Common myeloid progenitor, CD34-positive (primary cell): ENCODE measurements at regions not wholly inside any gene's neighbourhood (a gene's known extent, or its start where the extent isn't known, plus 50 kb on each side); places are given as distances from the start of the nearest gene placed in this dataset.

Experiments used
- CTCF ChIA-PET: fragments of 350-600 bp; sonication (Branson Sonifier 250); formaldehyde crosslinking; loops from one replicate; lab custom pipeline; 2021; ENCODE audit warnings: antibody characterized with exemption; lab: Charles Lee
- POLR2A ChIA-PET: fragments of 350-600 bp; sonication (Branson Sonifier 250); formaldehyde crosslinking; loops from one replicate; lab custom pipeline; 2021; ENCODE audit warnings: antibody characterized with exemption; lab: Charles Lee
- DNase-seq, 3 donors: peaks; one replicate each; pipeline versions ENCODE4 v3.0.0 to v3.0.0-alpha.2; 2013
- H3K27ac ChIP-seq, 2 experiments: 1 replicate in 1 of 2; 2 replicates in 1 of 2; pipeline ENCODE4 v1.7.0; 2013; ENCODE audit warnings: inconsistent platforms in 2 of 2, low read length in 2 of 2, mild to moderate bottlenecking in 2 of 2, low read depth in 1 of 2, moderate library complexity in 1 of 2; ENCODE audit not compliant: severe bottlenecking in 2 of 2, insufficient read depth in 1 of 2, poor library complexity in 1 of 2
- H3K27me3 ChIP-seq, 5 experiments: replicated peaks in 2 of 5; 1 replicate in 3 of 5; 2 replicates in 2 of 5; pipeline versions ENCODE4 v1.6.1 to v1.7.0; 2013; ENCODE audit warnings: low read length in 4 of 5, mild to moderate bottlenecking in 2 of 5, moderate library complexity in 2 of 5, inconsistent platforms in 1 of 5; ENCODE audit not compliant: insufficient read depth in 5 of 5, control insufficient read depth in 4 of 5
- H3K36me3 ChIP-seq, 4 experiments: 1 replicate in 2 of 4; 2 replicates in 2 of 4; pipeline versions ENCODE4 v1.6.1 to v1.7.0; 2013; ENCODE audit warnings: low read length in 3 of 4, control low read depth in 1 of 4, mild to moderate bottlenecking in 1 of 4; ENCODE audit not compliant: control insufficient read depth in 4 of 4, insufficient read depth in 4 of 4
- H3K4me1 ChIP-seq, 4 experiments: 1 replicate in 3 of 4; 2 replicates in 1 of 4; pipeline versions ENCODE4 v1.6.1 to v1.7.1; 2013; ENCODE audit warnings: low read length in 3 of 4, mild to moderate bottlenecking in 3 of 4, control low read depth in 1 of 4, inconsistent platforms in 1 of 4, moderate library complexity in 1 of 4; ENCODE audit not compliant: control insufficient read depth in 4 of 4, insufficient read depth in 4 of 4; ENCODE audit errors: control extremely low read depth in 1 of 4
- H3K4me3 ChIP-seq, 7 experiments: 1 replicate in 4 of 7; 2 replicates in 3 of 7; pipeline versions ENCODE4 v1.5.1 to v1.7.0; 2013; ENCODE audit warnings: mild to moderate bottlenecking in 7 of 7, low read length in 6 of 7, moderate library complexity in 6 of 7, inconsistent platforms in 2 of 7, low read depth in 2 of 7, control low read depth in 1 of 7; ENCODE audit not compliant: insufficient read depth in 4 of 7, control insufficient read depth in 1 of 7; ENCODE audit errors: extremely low read depth in 1 of 7
- H3K9me3 ChIP-seq, 5 experiments: 1 replicate in 4 of 5; 2 replicates in 1 of 5; pipeline versions ENCODE4 v1.6.1 to v1.7.1; 2013; ENCODE audit warnings: low read length in 4 of 5, mild to moderate bottlenecking in 2 of 5, inconsistent platforms in 1 of 5, low read depth in 1 of 5, moderate library complexity in 1 of 5; ENCODE audit not compliant: control insufficient read depth in 4 of 5, insufficient read depth in 2 of 5; ENCODE audit errors: control extremely low read depth in 1 of 5
- WGBS: methylation state at CpG from one replicate; pipeline ENCODE4 v1.1.5; 2013; ENCODE audit not compliant: insufficient coverage; 5-methylcytosine and 5-hydroxymethylcytosine counted together

- no peak overlapping the region for H3K27ac ChIP-seq
- H3K9me3 ChIP-seq = peaks cover 0 to 3% (median 0%) of the 10 kb centered on the region in 5 experiments
- no peaks in the 10 kb centered on the region for H3K36me3 ChIP-seq
- ChIA-PET CTCF (no interaction called here), POLR2A (no interaction called here)
- WGBS = 100% methylated on average over 1 of the region's 3 CpGs
- no peak for DNase-seq
- no peaks in the 10 kb centered on the region for H3K27me3 ChIP-seq
- no peak overlapping the region for H3K4me3 ChIP-seq
- peaks cover 0 to 27% (median 5%) of the 10 kb centered on the region in 4 experiments for H3K4me1 ChIP-seq
These were observed 245.3 kb downstream of the POLR1F start for GRCh38 chr7:19463581-19463980.

- Histone ChIP-seq H3K36me3 (no peaks in the 10 kb centered on the region), H3K9me3 (peaks cover 0 to 2% (median 0%) of the 10 kb centered on the region in 5 experiments), H3K27me3 (no peaks in the 10 kb centered on the region), H3K27ac (no peak overlapping the region), H3K4me1 (no peaks in the 10 kb centered on the region), H3K4me3 (no peak overlapping the region)
- POLR2A ChIA-PET = no interaction called here
- CTCF ChIA-PET = no interaction called here
- WGBS = 50% methylated on average over 2 of the region's 2 CpGs
- no peak for DNase-seq
These were observed 253.2 kb downstream of the POLR1F start for GRCh38 chr7:19455623-19456022.

DNA sequence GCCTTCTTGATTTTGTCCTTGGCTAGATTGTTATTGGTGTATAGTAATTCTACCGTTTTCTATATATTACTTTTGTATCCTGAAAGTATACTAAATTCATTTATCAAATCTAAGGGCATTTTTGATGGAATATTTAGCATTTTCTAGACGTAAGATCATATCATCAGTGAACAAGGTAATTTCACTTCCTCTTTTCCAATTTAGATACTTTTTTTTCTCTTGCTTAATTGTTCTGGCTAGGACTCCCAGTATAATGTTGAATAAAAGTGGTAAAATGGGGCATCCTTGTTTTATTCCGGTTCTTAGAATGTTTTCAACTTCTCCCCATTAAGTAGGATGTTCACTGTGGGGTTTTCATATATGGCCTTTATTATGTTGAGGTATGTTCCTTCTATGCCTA, 260.7 kb downstream of the POLR1F start:
- CTCF ChIA-PET = no interaction called here
- no peak overlapping the region for H3K4me3 ChIP-seq
- H3K36me3 ChIP-seq = no peaks in the 10 kb centered on the region
- no peaks in the 10 kb centered on the region for H3K4me1 ChIP-seq
- peaks cover 0 to 2% (median 0%) of the 10 kb centered on the region in 5 experiments for H3K9me3 ChIP-seq
- no peaks in the 10 kb centered on the region for H3K27me3 ChIP-seq
- H3K27ac ChIP-seq = no peak overlapping the region
- POLR2A ChIA-PET = no interaction called here
- no CpG with 5 or more reads among the region's 3 CpGs for WGBS
- DNase-seq = no peak

GRCh38 chr7:19442016-19442785, 266.6 kb downstream of the POLR1F start:
- ChIA-PET CTCF (interaction anchor here (1.3 kb wide), 1 partner anchor 318 kb away, joined by 3 read pairs; no protein-coding TSS in a partner anchor), POLR2A (interaction anchor here (0.7 kb wide), 1 partner anchor 1232 kb away, joined by 4 read pairs; no protein-coding TSS in a partner anchor)
- Histone ChIP-seq H3K9me3 (peaks cover 0 to 1% (median 0%) of the 10 kb centered on the region in 5 experiments), H3K27ac (no peak overlapping the region), H3K4me3 (no peak overlapping the region), H3K4me1 (peaks cover 0 to 16% (median 8%) of the 10 kb centered on the region in 4 experiments), H3K27me3 (no peaks in the 10 kb centered on the region), H3K36me3 (no peaks in the 10 kb centered on the region)
- peak in 2 of 3 donors; percentile 15 to 20 for DNase-seq
- 100% methylated on average over 3 of the region's 4 CpGs for WGBS

DNA sequence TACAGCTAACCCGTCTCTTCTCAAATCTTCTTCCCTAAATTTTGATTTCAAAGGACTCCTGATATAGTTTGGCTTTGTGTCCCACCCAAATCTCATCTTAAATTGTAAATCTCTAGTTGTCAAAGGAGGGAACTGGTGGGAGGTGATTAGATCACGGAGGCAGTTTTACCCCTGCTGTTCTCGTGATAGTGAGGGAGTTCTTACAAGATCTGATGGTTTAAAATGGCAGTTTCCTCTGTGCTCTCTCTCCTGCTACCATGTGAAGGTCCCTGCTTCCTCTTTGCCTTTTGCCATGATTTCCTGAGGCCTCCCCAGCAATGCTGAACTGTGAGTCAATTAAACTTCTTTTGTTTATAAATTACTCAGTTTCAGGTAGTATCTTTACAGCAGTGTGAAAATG, 269.3 kb downstream of the POLR1F start:
- peaks cover 0 to 3% (median 0%) of the 10 kb centered on the region in 5 experiments for H3K9me3 ChIP-seq
- peaks cover 0 to 16% (median 8%) of the 10 kb centered on the region in 4 experiments for H3K4me1 ChIP-seq
- H3K36me3 ChIP-seq = no peaks in the 10 kb centered on the region
- ChIA-PET POLR2A (no interaction called here), CTCF (no interaction called here)
- no peaks in the 10 kb centered on the region for H3K27me3 ChIP-seq
- H3K4me3 ChIP-seq = no peak overlapping the region
- no peak overlapping the region for H3K27ac ChIP-seq
- WGBS = 29% methylated on average over 3 of the region's 3 CpGs
- peak in 2 of 3 donors; percentile 21 to 35 for DNase-seq

- no peaks in the 10 kb centered on the region for H3K36me3 ChIP-seq
- DNase-seq = no peak
- H3K4me1 ChIP-seq = peaks cover 0 to 20% (median 8%) of the 10 kb centered on the region in 4 experiments
- POLR2A ChIA-PET = no interaction called here
- H3K4me3 ChIP-seq = no peak overlapping the region
- CTCF ChIA-PET = interaction anchor here (1.0 kb wide), 1 partner anchor 9 kb away, joined by 3 read pairs; no protein-coding TSS in a partner anchor
- peaks cover 0 to 3% (median 0%) of the 10 kb centered on the region in 5 experiments for H3K9me3 ChIP-seq
- 100% methylated on average over 1 of the region's 1 CpG for WGBS
- H3K27me3 ChIP-seq = no peaks in the 10 kb centered on the region
- H3K27ac ChIP-seq = no peak overlapping the region
These were observed 271.4 kb downstream of the POLR1F start for GRCh38 chr7:19437446-19437845.

GRCh38 chr7:19427944-19428343, 280.9 kb downstream of the POLR1F start:
- ChIA-PET CTCF (no interaction called here), POLR2A (no interaction called here)
- H3K36me3 ChIP-seq = no peaks in the 10 kb centered on the region
- DNase-seq = no peak
- H3K4me3 ChIP-seq = no peak overlapping the region
- no peak overlapping the region for H3K27ac ChIP-seq
- WGBS = 85% methylated on average over 2 of the region's 3 CpGs
- no peaks in the 10 kb centered on the region for H3K9me3 ChIP-seq
- H3K27me3 ChIP-seq = no peaks in the 10 kb centered on the region
- H3K4me1 ChIP-seq = no peaks in the 10 kb centered on the region
